AML-193 (cell line): ENCODE measurements at regions not wholly inside any gene's neighbourhood (a gene's known extent, or its start where the extent isn't known, plus 50 kb on each side); places are given as distances from the start of the nearest gene placed in this dataset.
A peak's percentile ranks its signal among the peaks of the same experiment; 100 is the strongest.
"Not testable (repeated sequence)": the region's sequence is repeated elsewhere in the genome, so short reads cannot be mapped to it uniquely, and the experiment has no call there.

Experiments used
- DNase-seq, 2 experiments: peaks; one replicate each; lab custom pipeline; 2025; lab: John Stamatoyannopoulos, UW

DNA sequence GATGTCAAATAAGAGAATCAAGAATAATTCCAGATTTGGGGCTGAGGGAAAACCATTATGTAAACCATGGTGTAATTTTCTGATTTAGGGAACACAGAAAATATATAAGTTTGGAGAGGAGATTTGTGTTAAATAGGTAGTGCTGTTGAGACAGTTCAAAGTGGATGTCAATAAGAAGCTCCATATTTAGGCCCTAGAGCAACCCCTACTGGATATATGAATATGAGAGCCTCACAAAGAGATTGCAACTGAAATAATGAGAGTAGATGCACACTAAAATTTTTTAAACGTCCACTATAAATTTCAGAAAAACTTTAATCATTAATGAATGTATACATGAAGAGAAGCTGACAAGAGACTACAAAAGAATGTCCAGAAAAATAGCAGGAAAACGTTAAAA, 1447.8 kb upstream of the PRMT6 start:
- no peak for DNase-seq

DNA sequence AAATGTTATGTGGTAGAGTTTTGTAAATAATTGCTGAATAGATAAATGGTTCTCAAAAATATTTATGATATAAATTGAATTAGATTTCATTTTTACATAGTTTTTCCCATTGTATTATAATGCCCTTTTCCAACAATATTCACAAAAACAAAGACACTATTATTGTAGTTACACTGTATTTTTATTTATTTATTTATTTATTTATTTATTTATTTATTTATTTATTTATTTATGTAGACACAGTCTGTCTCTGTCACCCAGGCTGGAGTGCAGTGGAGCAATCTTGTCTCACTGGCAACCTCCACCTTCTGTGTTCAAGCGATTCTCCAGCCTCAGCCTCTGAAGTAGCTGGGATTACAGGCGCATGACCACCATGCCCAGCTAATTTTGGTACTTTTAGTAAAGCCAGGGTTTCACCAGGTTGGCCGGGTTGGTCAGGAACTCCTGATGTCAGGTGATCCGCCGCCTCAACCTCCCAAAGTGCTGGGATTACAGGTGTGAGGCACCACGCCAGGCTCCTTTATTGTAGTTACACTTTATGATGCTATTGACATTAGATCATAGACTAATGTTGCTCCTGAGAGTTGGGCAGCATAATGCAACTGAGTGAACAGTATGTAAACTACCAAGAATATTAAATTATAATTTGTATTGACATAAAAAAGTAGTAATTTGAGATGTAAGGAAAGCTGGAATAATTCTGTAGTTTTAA, 1430.0 kb upstream of the PRMT6 start:
- no peak for DNase-seq

DNA sequence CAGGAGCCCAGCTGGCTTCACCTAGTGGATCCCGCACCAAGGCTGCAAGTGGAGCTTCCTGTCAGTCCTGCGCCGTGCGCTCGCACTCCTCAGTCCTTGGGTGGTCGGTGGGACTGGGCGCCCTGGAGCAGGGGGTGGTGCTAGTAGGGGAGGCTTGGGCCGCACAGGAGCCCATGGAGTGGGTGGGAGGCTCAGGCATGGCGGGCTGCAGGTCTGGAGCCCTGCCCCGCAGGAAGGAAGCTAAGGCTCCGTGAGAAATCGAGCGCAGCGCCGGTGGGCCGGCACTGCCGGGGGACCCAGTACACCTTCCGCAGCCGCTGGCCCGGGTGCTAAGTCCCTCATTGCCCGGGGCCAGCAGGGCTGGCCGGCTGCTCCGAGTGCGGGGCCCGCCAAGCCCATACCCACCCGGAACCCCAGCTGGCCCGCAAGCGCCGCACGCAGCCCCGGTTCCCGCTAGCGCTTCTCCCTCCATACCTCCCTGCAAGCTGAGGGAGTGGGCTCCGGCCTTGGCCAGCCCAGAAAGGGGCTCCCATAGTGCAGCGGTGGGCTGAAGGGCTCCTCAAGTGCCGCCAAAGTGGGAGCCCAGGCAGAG, 1425.2 kb upstream of the PRMT6 start:
- not testable (repeated sequence) for DNase-seq

DNA sequence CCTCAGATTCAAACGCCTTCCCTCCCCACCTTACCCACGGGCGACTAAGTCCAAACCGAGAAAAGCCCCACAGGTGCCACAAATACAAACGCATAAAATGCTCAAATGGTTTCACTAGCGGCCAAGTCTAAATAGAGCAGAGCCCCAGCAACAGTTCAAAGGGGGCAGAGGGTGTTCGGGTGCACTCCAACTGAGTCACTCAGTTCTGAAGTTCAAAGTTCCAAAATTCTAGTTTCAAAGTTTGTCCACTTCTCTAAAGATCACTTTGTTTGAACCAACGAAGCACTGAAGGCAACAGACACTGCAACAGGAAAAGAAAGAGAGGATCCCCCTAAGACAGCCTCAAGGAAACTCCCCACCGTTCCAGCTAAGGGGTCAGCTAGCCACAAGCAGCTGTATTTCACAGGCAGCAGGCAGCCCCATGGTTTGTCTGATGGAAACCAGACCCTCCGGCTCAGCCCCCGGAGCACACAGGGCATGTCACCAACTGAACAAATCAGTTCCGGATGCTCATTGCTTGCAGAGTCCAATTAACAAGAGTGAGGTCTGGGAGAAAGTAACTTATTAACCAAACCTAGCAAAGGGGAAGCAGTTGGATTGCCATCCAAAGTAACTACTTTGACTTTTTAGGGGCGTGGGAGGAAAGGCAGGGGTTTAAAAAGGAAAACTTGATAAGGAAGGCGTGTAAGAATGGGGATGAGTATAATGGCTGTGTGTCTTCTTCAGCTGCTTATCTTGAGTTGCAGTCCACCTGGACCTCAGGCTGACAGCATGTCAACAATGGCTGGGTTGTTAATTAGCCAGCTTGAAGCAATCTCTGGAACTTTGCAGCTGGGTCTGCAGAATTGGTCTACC, 1423.9 kb upstream of the PRMT6 start:
- DNase-seq = no peak

DNA sequence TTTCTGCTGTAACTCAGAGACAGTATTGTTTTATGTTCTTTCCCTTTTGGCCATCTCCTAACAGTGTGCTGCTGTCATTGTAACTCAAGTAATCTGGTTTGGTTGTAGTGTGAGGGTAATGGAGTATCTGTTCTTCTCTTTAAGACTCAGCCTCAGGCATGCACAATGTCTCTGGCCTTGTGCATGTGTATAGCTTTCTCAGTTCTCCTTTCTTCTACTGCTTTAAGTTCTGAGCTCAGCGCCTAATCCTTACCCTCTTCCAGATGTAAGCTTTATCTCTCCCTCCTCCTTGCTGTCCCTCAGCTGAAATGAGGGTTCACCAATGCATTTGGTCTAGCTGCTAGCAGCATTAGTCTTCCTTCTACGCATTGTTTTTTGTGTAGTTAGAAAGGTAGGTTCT, 1420.4 kb upstream of the PRMT6 start:
- no peak for DNase-seq

DNA sequence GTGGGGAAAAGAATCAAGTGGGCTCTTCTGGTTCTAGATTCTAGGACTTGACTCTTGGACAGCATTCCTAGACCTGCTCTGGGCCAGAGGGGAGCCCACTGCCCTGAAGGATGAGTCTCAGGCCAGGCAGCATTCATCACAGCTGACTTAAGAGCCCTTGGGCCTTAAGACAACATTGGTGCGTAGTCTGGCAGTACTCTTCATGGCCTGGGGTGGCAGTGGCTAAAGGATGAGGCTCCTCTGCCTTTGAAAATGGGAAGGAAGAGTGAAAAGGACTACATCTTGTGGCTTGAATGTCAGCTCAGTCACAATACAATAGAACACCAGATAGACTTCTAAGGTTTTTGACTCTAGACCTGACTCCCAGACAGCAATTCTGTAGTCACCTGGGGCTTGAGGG, 1415.1 kb upstream of the PRMT6 start:
- DNase-seq = peak in 1 of 2 experiments; percentile 1

DNA sequence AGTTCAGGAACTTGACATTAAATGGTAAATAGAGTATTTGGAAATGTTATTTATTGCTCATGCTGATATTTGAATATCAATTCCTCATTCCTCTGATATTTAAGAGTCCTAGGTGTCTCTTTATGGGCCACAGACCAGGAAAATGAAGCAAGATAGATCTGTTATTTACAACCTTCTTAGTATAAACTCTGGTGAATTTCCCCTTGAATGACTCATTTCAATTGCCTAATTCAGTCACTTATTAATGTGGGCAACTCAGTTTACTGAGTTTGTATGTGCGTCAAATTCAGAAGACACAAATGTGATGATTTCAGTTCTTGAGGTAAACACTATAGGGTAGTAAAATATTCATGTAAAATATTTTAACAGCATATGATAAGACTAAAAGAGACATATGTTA, 1404.4 kb upstream of the PRMT6 start:
- DNase-seq = no peak

DNA sequence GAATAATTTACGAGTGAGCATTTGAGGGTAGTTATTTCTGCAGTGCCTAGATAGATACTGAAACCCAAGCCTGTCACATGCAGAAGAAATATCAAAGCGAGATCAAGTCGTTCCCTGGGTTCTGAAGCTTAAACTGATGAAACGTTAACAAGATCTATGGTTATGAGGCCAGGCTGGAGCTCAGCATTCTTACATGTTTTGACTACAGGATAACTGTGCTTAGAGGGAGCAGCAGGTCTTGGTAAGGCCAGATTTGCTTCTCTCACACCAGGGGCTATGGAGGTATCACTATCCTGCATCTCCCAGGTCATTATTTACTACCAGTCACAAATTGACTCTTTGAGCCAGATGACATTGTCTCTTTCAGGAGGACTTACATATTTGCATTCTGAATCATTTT, 1401.4 kb upstream of the PRMT6 start:
- DNase-seq = no peak

DNA sequence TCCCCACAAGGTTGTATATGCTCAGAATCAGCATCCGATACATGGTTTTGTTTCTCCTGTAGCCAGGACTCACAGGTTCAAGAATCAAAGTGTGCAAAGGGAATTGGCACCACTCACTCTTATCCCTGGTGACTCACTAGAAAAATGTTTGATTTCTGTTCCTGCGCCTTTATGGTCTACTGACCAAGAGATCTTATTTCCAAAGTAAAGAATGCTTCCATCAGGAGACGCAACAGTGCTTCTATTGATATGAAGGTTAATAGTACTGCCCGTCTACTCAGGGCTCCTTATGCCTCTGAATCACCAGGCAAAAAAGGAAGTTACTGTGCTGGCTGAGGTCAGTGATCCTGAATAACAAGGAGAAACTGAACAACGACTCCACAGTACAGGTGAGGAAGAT, 1392.0 kb upstream of the PRMT6 start:
- DNase-seq = no peak

DNA sequence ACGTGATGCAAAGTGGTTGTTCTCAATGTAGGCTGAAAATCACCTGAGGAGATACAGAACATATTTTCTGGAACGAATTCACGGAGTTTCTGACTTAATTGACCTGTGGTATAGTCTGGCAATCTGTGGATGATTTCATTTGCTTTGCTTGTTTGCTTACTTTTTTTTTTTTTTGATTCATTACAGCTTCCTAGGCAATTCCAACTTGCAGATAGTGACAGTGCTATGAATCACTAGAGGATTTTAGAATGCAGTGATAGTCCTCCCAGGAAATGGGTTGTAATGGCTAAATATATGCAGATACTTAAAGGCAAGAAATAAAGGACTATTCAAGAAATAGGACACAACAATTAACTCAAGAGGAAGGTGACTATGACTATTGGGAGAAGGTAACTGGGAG, 1378.1 kb upstream of the PRMT6 start:
- no peak for DNase-seq

DNA sequence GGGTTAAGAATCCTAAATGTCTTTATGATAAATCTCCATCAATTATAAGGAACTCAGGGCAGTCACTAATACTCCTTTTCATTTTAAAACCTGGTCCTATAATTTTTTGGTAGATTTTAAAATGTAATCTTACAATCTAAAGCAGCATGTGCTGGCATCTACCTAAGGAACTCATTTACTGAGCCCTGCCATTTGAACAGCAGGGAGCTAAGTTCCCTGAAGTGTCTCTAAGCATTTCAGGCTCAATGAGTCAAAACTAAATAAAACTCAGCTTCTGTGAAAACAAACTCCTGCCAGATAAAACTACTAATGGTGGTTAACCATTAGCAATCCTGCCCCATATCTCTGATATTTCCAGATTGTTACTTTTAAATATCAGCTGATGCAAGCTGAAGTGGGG, 1371.8 kb upstream of the PRMT6 start:
- no peak for DNase-seq

DNA sequence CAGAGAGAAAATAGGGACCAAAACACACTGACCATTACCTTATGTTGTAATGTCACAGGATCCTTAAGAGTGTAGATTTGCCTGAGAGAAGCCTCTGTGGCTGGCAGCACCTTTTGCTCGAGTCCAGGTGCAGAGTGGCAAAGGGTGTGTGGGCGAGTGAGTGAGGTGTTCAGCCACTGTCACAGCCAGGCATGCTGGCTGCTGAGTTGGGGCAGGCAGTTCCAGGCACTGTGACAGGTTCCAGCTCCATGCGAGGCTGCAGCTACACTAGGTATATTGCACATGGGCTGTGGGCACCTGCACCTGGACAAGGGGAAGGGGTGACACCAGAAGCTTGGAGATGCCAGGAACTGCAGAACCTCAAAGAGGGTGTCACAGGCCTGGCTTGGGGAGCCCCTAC, 1370.4 kb upstream of the PRMT6 start:
- DNase-seq = no peak

DNA sequence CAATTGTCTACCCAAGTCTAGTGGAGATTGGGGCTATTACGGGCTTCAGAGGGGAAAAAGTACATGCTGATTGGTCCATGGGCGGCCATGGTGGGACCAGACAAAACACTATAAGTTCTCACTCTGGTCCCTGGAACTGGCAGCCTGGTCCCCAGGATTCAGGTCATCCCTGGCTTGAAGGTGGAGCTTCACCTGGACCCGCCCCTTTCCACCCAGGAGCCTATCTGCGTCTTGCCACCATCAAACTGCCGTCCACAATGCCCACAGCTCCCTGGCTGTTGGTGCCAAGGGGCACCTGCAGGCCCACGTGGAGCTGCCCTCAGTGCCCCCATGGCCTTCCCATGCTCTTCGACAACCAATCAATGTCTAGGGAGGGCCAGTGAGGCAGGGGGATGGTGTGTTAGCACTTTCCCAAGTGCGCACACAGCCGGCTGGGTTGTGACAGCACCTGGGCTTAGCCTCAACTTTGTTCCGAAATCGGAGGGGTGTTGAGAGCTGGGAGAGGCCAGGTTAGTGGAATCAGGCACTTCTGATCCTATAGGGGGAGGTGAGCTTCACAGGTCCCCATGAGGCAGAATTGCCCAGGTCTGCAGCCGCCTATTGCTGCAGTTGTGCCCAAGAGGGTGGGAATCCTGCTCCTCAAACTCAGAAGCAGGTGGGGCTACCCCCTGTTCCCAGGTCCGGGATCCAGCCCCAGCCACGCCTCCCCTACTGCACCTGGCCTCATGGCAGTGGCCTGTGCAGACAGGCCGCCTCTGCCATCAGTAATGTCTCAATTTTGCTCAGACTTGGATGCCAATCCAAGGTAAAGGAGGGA, 1369.4 kb upstream of the PRMT6 start:
- no peak for DNase-seq

DNA sequence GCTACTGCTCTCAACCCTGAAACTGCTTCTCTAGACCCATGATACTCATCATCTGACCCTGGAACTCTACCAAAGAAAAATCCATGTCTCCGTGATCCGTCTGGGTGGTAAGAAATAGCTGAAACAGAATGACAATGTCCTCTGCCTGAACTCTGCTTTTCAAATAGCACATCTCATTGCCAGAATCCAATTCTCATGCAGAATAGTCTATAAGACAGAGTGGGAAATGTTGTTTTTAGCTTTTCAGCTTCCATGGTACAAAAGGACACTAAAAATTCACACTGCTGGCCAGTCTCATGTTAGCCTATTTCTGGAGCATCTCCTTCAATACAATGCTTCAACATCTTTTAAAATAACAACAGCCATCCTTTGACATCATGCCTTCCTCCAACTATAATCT, 1355.8 kb upstream of the PRMT6 start:
- no peak for DNase-seq

DNA sequence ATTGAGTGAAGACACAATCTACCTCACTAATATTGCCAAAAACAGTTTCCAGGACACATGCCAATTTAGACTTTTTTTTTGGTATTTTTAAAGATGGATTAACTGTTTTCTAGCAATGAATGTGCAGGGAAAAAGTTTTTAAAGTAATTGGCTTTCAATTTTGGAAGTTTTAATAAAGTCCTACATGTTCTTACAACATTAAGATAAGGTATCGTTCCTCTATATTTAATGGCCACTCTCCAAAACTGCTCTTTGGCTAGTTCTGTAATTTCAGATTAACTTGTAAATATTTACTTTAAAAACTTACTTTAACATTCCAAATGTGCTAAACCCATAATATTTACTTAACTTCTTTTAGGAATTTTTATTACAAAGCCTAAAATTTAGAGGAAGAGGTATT, 1332.2 kb upstream of the PRMT6 start:
- no peak for DNase-seq

DNA sequence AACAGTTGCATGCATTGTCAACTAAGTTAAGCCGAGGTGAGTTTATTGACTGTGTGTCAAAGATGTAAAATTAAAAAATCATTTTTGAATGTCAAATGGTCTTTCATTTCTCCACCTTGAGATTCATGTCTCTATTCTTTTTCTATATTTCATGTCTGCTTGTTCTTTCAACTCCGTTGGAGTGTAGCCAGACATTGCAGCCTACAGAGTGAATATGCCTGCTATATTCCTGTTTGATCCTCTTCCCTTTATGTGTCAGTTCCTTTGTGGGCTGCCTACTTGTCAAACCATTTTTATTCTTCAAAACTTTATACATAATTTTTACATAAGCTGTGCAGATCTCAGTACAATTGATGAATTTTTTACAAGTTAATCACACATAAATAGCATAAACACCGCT, 1325.8 kb upstream of the PRMT6 start:
- DNase-seq = no peak

DNA sequence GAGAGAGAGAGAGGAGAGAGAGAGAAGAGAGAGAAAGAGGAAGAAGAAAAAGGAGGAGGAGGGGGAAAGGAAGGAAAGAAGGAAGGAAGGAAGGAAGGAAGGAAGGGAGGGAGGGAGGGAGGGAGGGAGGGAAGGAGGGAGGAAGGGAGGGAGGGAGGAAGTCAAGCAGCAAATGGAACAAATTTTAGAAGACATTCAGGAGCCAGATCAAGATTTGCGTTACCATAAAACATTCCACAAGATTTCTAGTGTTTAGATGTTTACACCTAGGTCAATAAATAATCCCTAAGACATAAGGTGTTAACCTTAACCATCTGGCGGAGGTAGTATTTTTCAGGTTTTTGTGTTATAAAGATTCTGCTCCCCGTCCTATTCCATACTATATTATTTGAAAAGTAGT, 1320.1 kb upstream of the PRMT6 start:
- no peak for DNase-seq

DNA sequence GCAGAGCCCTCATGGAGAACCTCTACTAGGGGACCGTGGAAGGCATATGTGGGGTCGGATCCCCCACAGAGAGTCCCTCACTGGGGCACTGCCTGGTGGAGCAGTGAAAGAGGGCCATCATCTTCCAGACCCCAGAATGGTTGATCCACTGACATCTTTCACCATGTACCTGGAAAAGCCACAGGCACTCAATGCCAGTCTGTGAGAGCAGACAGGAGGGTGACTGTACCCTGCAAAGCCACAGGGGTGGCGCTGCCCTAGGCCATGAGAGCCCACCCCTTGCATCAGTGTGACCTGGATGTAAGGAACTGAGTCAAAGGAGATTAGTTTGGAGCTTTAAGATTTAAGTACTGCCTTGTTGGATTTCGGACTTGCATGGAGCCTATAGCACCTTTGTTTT, 1276.7 kb upstream of the PRMT6 start:
- DNase-seq = no peak

DNA sequence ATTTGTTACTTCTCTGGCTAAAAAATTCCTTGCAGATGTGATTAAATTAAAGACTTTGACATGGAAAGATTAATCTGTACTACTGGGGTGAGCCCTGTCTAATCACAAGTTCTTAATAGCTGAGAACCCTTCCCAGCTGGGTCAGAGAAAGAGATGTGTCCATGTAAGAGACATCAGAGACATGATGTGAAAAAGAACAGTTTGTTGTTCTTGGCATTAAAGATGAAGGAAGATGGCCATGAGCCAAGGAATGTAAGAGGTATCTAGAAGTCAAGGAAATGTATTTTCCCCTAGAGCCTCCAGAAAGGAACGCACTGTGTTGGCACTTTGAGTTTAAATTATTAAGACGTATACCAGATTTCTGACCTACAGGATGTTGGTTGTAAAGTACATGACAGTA, 1271.5 kb upstream of the PRMT6 start:
- DNase-seq = no peak

DNA sequence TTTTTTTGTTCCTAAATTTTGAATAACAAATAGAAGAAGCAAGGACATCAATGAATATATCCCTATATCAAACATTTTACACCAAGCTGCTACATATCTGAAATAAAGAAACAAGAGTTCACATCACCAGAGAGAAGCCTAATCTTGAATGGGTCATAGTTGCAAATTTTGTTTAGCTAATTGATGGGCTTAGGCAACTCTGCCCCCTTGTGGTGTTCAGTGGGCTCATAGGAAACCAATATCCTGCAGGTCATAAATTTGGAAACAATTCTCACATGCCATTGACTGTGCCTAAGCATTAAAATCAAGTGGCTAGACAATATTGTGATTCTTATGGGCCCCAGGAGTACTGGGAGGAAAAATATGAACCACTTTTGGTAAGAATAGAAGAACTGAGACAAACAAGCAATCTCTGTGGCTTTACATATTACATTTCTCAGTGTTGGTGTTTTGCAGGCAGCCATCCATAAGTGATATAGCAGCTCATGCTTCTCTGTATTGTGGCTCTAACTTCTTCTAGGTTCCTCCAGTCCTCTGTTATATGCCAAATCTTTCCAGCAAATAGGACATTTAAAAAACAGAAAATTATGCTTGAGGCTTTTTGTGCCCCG, 1262.8 kb upstream of the PRMT6 start:
- DNase-seq = peak; percentile 1 to 23

DNA sequence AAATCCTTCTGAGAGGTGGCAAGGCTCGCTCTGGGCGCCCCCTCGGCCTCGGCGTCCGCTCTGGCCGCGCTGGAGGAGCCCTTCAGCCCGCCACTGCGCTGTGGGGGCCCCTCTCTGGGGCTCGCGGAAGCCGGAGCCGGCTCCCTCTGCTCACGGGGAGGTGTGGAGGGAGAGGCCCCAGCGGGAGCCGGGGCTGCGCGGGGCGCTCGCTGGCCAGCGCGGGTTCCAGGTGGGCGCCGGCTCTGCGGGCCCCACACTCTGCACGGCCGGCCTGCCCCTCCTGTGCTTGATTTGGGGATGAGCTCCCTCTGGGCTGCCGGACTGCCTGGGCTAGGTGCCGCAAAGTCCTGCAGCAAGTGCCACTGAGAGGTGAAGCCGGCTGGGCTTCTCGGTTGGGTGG, 1260.7 kb upstream of the PRMT6 start:
- DNase-seq = no peak

DNA sequence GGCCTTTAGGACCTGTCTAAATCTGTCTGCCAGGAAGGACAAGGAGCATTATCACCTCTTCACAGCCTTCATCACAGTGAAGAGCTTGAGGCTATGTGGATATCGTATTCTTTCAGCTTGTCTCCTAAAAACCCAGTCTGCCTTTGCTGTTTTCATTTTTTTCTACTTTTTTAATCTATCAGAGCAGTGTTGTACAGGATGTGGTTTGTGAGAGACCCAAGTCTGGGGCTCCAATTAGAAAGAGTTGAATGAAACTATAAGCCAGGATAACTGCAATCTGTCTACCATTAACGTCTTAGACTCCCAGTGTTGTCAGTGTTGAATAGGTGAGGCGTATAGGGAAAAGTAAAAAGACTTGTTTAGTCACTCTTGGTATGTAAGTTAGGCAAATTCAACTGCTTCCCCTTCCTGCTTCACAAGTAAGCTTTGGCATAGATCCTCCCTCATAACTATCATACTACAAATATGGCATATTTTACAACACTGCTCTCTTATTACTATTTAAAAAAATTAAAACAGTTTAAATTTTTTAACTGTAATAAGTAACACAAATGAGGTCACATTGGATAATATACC, 1225.8 kb upstream of the PRMT6 start:
- no peak for DNase-seq
